SK-N-SH treated with all-trans-retinoic acid at 6 μM for 48 hours (cell line): ENCODE measurements at regions not wholly inside any gene's neighbourhood (a gene's known extent, or its start where the extent isn't known, plus 50 kb on each side); places are given as distances from the start of the nearest gene placed in this dataset.
A peak's percentile ranks its signal among the peaks of the same experiment; 100 is the strongest.

Experiments used
- ATAC-seq: fragments of 200-7000 bp; cut with Tn5 transposase; 3 replicates; pipeline ENCODE4 v1.9.1; 2020; ENCODE audit warnings: mild to moderate bottlenecking, moderate library complexity
- ARNTL ChIP-seq: fragments of 450-650 bp; formaldehyde crosslinking; IDR thresholded peaks from 2 replicates; pipeline ENCODE4 v1.5.0; 2020; ENCODE audit warnings: low read depth, mild to moderate bottlenecking, moderate library complexity, borderline replicate concordance
- BACH2 ChIP-seq: fragments of 250-450 bp; sonication (Bioruptor Pico); IDR thresholded peaks from 2 replicates; pipeline ENCODE4 v1.9.0; 2021; ENCODE audit warnings: mild to moderate bottlenecking, borderline replicate concordance
- CREB5 ChIP-seq: fragments of 250-450 bp; sonication (Bioruptor Pico); IDR thresholded peaks from 2 replicates; pipeline ENCODE4 v1.5.1; 2020; ENCODE audit warnings: low read depth, mild to moderate bottlenecking, moderate library complexity
- CSRNP3 ChIP-seq: fragments of 250-450 bp; sonication (Bioruptor Pico); IDR thresholded peaks from 2 replicates; pipeline ENCODE4 v1.5.1; 2021; ENCODE audit warnings: mild to moderate bottlenecking, moderate library complexity
- ESRRG ChIP-seq: fragments of 250-450 bp; sonication (Bioruptor Pico); IDR thresholded peaks from 2 replicates; pipeline ENCODE4 v1.6.1; 2021; ENCODE audit warnings: mild to moderate bottlenecking
- ISL1 ChIP-seq: fragments of 250-450 bp; sonication (Bioruptor Pico); IDR thresholded peaks from 2 replicates; pipeline ENCODE4 v2.1.2; 2022; ENCODE audit warnings: mild to moderate bottlenecking, moderate library complexity
- OSR1 ChIP-seq: fragments of 250-450 bp; sonication (Bioruptor Pico); IDR thresholded peaks from 2 replicates; pipeline ENCODE4 v1.8.0; 2022; ENCODE audit warnings: moderate library complexity, mild to moderate bottlenecking, inconsistent platforms
- POU6F1 ChIP-seq: fragments of 250-450 bp; sonication (Bioruptor Pico); IDR thresholded peaks from 2 replicates; pipeline ENCODE4 v1.8.0; 2021; ENCODE audit warnings: low read depth, mild to moderate bottlenecking, moderate library complexity, borderline replicate concordance
- PPARA ChIP-seq: fragments of 250-450 bp; sonication (Bioruptor Pico); IDR thresholded peaks from 2 replicates; pipeline ENCODE4 v1.5.0; 2020; ENCODE audit warnings: mild to moderate bottlenecking, borderline replicate concordance
- RARB ChIP-seq: fragments of 250-450 bp; sonication (Bioruptor Pico); IDR thresholded peaks from 2 replicates; pipeline ENCODE4 v1.8.0; 2021; ENCODE audit warnings: mild to moderate bottlenecking, moderate library complexity
- SNAI2 ChIP-seq: fragments of 250-450 bp; sonication (Bioruptor Pico); IDR thresholded peaks from 2 replicates; pipeline ENCODE4 v1.5.0; 2020; ENCODE audit warnings: mild to moderate bottlenecking, moderate library complexity
- ZC3H10 ChIP-seq: fragments of 250-450 bp; sonication (Bioruptor Pico); IDR thresholded peaks from 2 replicates; pipeline ENCODE4 v1.5.1; 2021; ENCODE audit warnings: mild to moderate bottlenecking, moderate library complexity
- ZFP3 ChIP-seq: fragments of 250-450 bp; sonication (Bioruptor Pico); IDR thresholded peaks from 2 replicates; pipeline ENCODE4 v1.5.0; 2020; ENCODE audit warnings: mild to moderate bottlenecking, moderate library complexity
- ZFP30 ChIP-seq: fragments of 450-650 bp; formaldehyde crosslinking; IDR thresholded peaks from 2 replicates; pipeline ENCODE4 v1.5.0; 2022; ENCODE audit warnings: mild to moderate bottlenecking, moderate library complexity
- ZNF565 ChIP-seq: fragments of 450-650 bp; formaldehyde crosslinking; conservative IDR thresholded peaks from 2 replicates; pipeline ENCODE4 v1.5.0; 2020; ENCODE audit warnings: low read depth, mild to moderate bottlenecking, moderate library complexity
- ZNF70 ChIP-seq: fragments of 450-650 bp; formaldehyde crosslinking; IDR thresholded peaks from 2 replicates; pipeline ENCODE4 v1.5.0; 2020; ENCODE audit warnings: mild to moderate bottlenecking, moderate library complexity
- ZNF8 ChIP-seq: fragments of 450-650 bp; formaldehyde crosslinking; IDR thresholded peaks from 2 replicates; pipeline ENCODE4 v1.5.0; 2020; ENCODE audit warnings: mild to moderate bottlenecking, moderate library complexity

- ATAC-seq: no peak
- TF ChIP-seq RARB (CRISPR knock-in tag) (no peak), ARNTL (CRISPR knock-in tag) (no peak), ISL1 (CRISPR knock-in tag) (no peak), SNAI2 (no peak)
- TF ChIP-seq, all 23 proteins: peak for 0
Observed at GRCh38 chr2:235343156-235343774, 150.6 kb upstream of the AGAP1 start.

- TF ChIP-seq RARB (CRISPR knock-in tag) (no peak), ZNF70 (CRISPR knock-in tag) (no peak), POU6F1 (CRISPR knock-in tag) (no peak), ZFP30 (CRISPR knock-in tag) (no peak), ARNTL (CRISPR knock-in tag) (no peak), ZC3H10 (no peak), ISL1 (CRISPR knock-in tag) (no peak), OSR1 (CRISPR knock-in tag) (no peak), ZNF8 (CRISPR knock-in tag) (no peak), CSRNP3 (no peak), BACH2 (no peak), ZFP3 (CRISPR knock-in tag) (no peak), SNAI2 (no peak), CREB5 (CRISPR knock-in tag) (no peak)
- TF ChIP-seq, all 23 proteins: peak for 0
- ATAC-seq: no peak
Observed at GRCh38 chr2:235343869-235344268, 150.0 kb upstream of the AGAP1 start.

- no peak for ATAC-seq
- no peak for TF ChIP-seq SNAI2
- TF ChIP-seq ISL1 (CRISPR knock-in tag): no peak
- no peak for TF ChIP-seq RARB (CRISPR knock-in tag)
- no peak for TF ChIP-seq ZNF565
- no peak for TF ChIP-seq ZFP3 (CRISPR knock-in tag)
- no peak for TF ChIP-seq ZFP30 (CRISPR knock-in tag)
- no peak for TF ChIP-seq ESRRG (CRISPR knock-in tag)
- no peak for TF ChIP-seq POU6F1 (CRISPR knock-in tag)
Observed at GRCh38 chr2:235345745-235346144, 148.1 kb upstream of the AGAP1 start.

- peak; percentile 40; the same call in 1 of the 3 replicates for ATAC-seq
- TF ChIP-seq BACH2 (no peak), CSRNP3 (no peak)
Observed at GRCh38 chr2:235347691-235348090, 146.2 kb upstream of the AGAP1 start.

DNA sequence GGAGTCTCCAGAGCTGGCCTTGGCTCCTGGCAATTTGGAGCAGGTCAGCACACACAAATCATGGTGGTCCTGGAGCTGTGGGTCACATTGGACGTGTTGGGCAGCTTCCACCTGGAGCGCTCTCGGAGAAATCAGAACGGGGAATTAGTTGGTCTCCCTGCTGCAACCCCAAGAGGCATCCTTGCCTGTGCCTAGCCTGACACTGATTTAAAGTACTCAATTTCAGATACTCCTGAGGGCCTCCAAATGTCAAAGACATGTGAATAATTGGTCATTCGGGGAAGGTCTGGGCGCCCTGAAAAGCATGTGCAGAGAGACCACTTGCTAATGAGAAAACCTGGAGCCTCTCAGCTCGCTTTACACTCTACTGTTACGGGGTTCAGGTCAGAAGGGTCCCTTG, 145.5 kb upstream of the AGAP1 start:
- TF ChIP-seq POU6F1 (CRISPR knock-in tag) (no peak), CREB5 (CRISPR knock-in tag) (no peak), PPARA (CRISPR knock-in tag) (no peak), CSRNP3 (no peak), OSR1 (CRISPR knock-in tag) (no peak)
- ATAC-seq: no peak
